GM12872 (cell line): ENCODE measurements at regions not wholly inside any gene's neighbourhood (a gene's known extent, or its start where the extent isn't known, plus 50 kb on each side); places are given as distances from the start of the nearest gene placed in this dataset.

Source experiments
- CTCF ChIP-seq: IDR thresholded peaks from 3 replicates; pipeline ENCODE4 v1.5.1; 2011; ENCODE audit warnings: low read depth, mild to moderate bottlenecking, low read length, moderate library complexity; ENCODE audit not compliant: insufficient read depth

- TF ChIP-seq CTCF = no peak
These were observed 156.6 kb downstream of the PIK3R1 start for GRCh38 chr5:68372161-68372560.

GRCh38 chr5:68373050-68373449 is 157.5 kb downstream of the PIK3R1 start:
- no peak for TF ChIP-seq CTCF

GRCh38 chr5:68374796-68375518 is 159.4 kb downstream of the PIK3R1 start:
- TF ChIP-seq CTCF = no peak

- TF ChIP-seq CTCF = no peak
These were observed 160.0 kb downstream of the PIK3R1 start for GRCh38 chr5:68375540-68375939.

- no peak for TF ChIP-seq CTCF
These were observed 161.4 kb downstream of the PIK3R1 start for GRCh38 chr5:68376935-68377334.

- no peak for TF ChIP-seq CTCF
These were observed 162.2 kb downstream of the PIK3R1 start for GRCh38 chr5:68377733-68378132.

GRCh38 chr5:68378204-68378820 is 162.8 kb downstream of the PIK3R1 start:
- TF ChIP-seq CTCF = no peak
